ENCODE measurements at regions not wholly inside any gene's neighbourhood (a gene's known extent, or its start where the extent isn't known, plus 50 kb on each side); places are given as distances from the start of the nearest gene placed in this dataset.

DNA sequence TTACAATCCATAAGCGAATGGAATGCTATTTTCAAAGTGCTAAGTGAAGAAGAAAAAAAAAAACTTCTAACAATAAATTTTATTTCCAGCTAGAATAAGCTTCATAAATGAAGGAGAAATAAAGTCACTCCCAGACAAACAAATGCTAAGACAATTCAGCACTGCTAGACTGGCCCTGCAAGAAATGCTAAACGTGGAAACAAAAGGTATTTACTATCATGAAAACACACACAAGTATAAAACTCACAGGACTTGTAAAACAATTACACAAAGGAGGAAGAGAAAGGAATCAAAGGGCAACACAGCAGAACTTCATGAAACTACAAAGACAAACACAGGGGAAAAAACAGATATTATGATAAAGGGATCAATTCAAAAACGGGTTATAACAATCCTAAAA, 85.8 kb upstream of the NELL2 start:
- no peak for DNase-seq

- no peak for DNase-seq
Observed at GRCh38 chr12:44960856-44961255, 84.7 kb upstream of the NELL2 start.

- no peak for DNase-seq
Observed at GRCh38 chr12:44960423-44960822, 84.3 kb upstream of the NELL2 start.

- no peak for DNase-seq
Observed at GRCh38 chr12:44947163-44947562, 71.0 kb upstream of the NELL2 start.

DNA sequence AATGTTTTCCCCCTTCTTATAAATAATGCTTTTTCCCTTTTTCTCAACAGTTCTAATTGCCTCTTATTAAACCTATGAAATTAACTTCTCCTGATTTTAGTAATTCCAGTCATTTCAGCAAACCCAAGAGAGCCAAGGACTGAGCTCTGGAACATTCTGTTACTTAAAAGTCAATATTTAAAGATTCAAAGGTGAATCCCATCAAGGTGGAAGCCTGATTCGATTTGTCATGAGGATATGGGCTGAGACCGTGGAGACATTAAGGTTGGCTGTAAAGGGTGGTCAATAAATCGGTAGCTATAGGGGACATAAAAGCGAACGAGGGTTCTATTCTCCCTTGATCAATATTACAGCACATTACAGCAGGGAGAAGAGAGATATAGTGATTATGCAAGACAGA, 66.6 kb upstream of the NELL2 start:
- no peak for DNase-seq

DNA sequence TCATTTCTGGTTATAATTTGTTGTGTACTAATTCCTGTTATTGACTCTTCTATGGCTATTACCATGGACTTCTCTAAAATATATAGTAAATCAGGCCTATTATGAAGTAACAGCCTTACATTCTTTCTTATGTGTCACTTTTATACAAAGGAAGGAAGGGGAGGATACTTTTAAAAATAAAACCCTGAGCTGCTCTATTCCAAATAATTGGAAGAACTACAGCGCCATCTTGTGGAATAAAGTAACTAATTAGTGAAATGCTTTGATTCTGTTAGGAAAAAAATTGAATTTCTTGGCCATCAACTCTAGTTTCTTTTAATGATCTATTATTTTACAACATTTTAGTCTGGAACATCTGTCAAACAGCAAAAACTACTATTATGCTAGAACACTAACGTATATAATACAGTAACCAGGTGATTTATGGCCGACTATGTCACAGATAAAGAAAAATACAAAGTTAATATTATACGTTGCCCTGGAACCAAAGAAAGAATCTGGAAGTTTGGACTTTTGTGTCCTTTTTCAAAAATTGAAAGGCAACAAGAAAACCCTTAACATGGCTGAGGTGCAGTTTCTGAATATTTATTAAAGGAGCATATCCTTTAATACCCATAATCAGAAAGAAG, 55.0 kb upstream of the NELL2 start:
- peak in 1 of 14 donors; percentile 12 for DNase-seq

- no peak for DNase-seq
Observed at GRCh38 chr12:44929236-44929885, 53.2 kb upstream of the NELL2 start.

Data from C1 segment of cervical spinal cord (tissue), 14 donors.